Activated CD4-positive, CD25-positive, alpha-beta regulatory T cell treated with anti-CD3 and anti-CD28 coated beads, Interleukin-2, amount 50 U/mL, for 16 hours (primary cell): ENCODE measurements at regions not wholly inside any gene's neighbourhood (a gene's known extent, or its start where the extent isn't known, plus 50 kb on each side); places are given as distances from the start of the nearest gene placed in this dataset.
"Not testable (repeated sequence)": the region's sequence is repeated elsewhere in the genome, so short reads cannot be mapped to it uniquely, and the experiment has no call there.

Experiments
- DNase-seq: peaks from one replicate; pipeline ENCODE4 v3.0.0-alpha.2; 2020; ENCODE audit warnings: low read depth, low spot score

- not testable (repeated sequence) for DNase-seq
Observed at GRCh38 chr10:46749003-46749402, 162.2 kb upstream of the PTPN20 start.

GRCh38 chr10:46749470-46749869, 161.8 kb upstream of the PTPN20 start:
- DNase-seq = not testable (repeated sequence)

GRCh38 chr10:46753763-46754162, 157.5 kb upstream of the PTPN20 start:
- not testable (repeated sequence) for DNase-seq

GRCh38 chr10:46761471-46761870, 149.8 kb upstream of the PTPN20 start:
- not testable (repeated sequence) for DNase-seq

- DNase-seq = not testable (repeated sequence)
Observed at GRCh38 chr10:46768515-46769291, 142.5 kb upstream of the PTPN20 start.

GRCh38 chr10:46773178-46773896, 137.9 kb upstream of the PTPN20 start:
- DNase-seq = not testable (repeated sequence)

- not testable (repeated sequence) for DNase-seq
Observed at GRCh38 chr10:46773897-46774236, 137.4 kb upstream of the PTPN20 start.

- DNase-seq = not testable (repeated sequence)
Observed at GRCh38 chr10:46774366-46774765, 136.9 kb upstream of the PTPN20 start.

- not testable (repeated sequence) for DNase-seq
Observed at GRCh38 chr10:46774945-46775667, 136.1 kb upstream of the PTPN20 start.

GRCh38 chr10:46775668-46776059, 135.6 kb upstream of the PTPN20 start:
- DNase-seq = not testable (repeated sequence)

GRCh38 chr10:46779571-46779970, 131.7 kb upstream of the PTPN20 start:
- not testable (repeated sequence) for DNase-seq

- not testable (repeated sequence) for DNase-seq
Observed at GRCh38 chr10:46780164-46780563, 131.1 kb upstream of the PTPN20 start.

GRCh38 chr10:46781001-46781400, 130.2 kb upstream of the PTPN20 start:
- not testable (repeated sequence) for DNase-seq

- not testable (repeated sequence) for DNase-seq
Observed at GRCh38 chr10:46782001-46782874, 129.0 kb upstream of the PTPN20 start.

GRCh38 chr10:46784665-46785064, 126.6 kb upstream of the PTPN20 start:
- DNase-seq = not testable (repeated sequence)

- DNase-seq = not testable (repeated sequence)
Observed at GRCh38 chr10:46786125-46786517, 125.1 kb upstream of the PTPN20 start.

- DNase-seq = peak; percentile 9
Observed at GRCh38 chr10:46786518-46787320, 124.5 kb upstream of the PTPN20 start.

- DNase-seq = no peak
Observed at GRCh38 chr10:46787321-46787615, 124.0 kb upstream of the PTPN20 start.

GRCh38 chr10:46792657-46793357, 118.4 kb upstream of the PTPN20 start:
- DNase-seq = not testable (repeated sequence)

GRCh38 chr10:46796351-46796750, 114.9 kb upstream of the PTPN20 start:
- not testable (repeated sequence) for DNase-seq
